ENCODE measurements at regions not wholly inside any gene's neighbourhood (a gene's known extent, or its start where the extent isn't known, plus 50 kb on each side); places are given as distances from the start of the nearest gene placed in this dataset.

GRCh38 chr7:148489678-148490077 lies 100.9 kb upstream of the C7orf33 start:
- DNase-seq = no peak
- CTCF ChIA-PET = no interaction called here
- Histone ChIP-seq H3K27ac (ENCODE audit: low read depth in 1 of 2, low read length in 2 of 2) (no peak overlapping the region), H3K4me1 (ENCODE audit: insufficient read depth, low read length) (no peaks in the 10 kb centered on the region), H3K27me3 (ENCODE audit: control insufficient read depth in 1 of 2, insufficient read depth in 2 of 2, low read length in 2 of 2) (peaks cover 7 to 12% of the 10 kb centered on the region in 2 experiments), H3K9me3 (ENCODE audit: control insufficient read depth in 1 of 2, insufficient read depth in 1 of 2, low read length in 2 of 2) (peaks cover 0 to 4% of the 10 kb centered on the region in 2 experiments), H3K4me3 (ENCODE audit: low read length) (no peak overlapping the region), H3K36me3 (ENCODE audit: insufficient read depth, low read length) (no peaks in the 10 kb centered on the region)
- peaks cover 48% of the 10 kb centered on the region for H3K27me3 Mint-ChIP-seq
- no peak for TF ChIP-seq CTCF (IDR thresholded peaks at IDR 0.05)
- H3K27ac Mint-ChIP-seq = no peak overlapping the region
- POLR2A ChIA-PET = no interaction called here
- H3K9me3 Mint-ChIP-seq = peaks cover 15% of the 10 kb centered on the region
- H3K36me3 Mint-ChIP-seq (ENCODE audit: low read depth) = no peaks in the 10 kb centered on the region
- intact Hi-C loops (cut with DNase I, micrococcal nuclease) = no loop called here
- no peak overlapping the region for H3K4me3 Mint-ChIP-seq
- no peaks in the 10 kb centered on the region for H3K4me1 Mint-ChIP-seq (ENCODE audit: low read depth)
- no peak for ATAC-seq (ENCODE audit: poor library complexity)

GRCh38 chr7:148492157-148492860 lies 98.3 kb upstream of the C7orf33 start:
- ATAC-seq (ENCODE audit: poor library complexity) (no peak), DNase-seq (no peak)
- no peak for TF ChIP-seq CTCF (IDR thresholded peaks at IDR 0.05)
- peaks cover 0 to 4% of the 10 kb centered on the region in 2 experiments for H3K9me3 ChIP-seq (ENCODE audit: control insufficient read depth in 1 of 2, insufficient read depth in 1 of 2, low read length in 2 of 2)
- CTCF ChIA-PET = no interaction called here
- Mint-ChIP-seq H3K27ac (no peak overlapping the region), H3K4me1 (ENCODE audit: low read depth) (no peaks in the 10 kb centered on the region), H3K36me3 (ENCODE audit: low read depth) (no peaks in the 10 kb centered on the region), H3K4me3 (no peak overlapping the region), H3K9me3 (peaks cover 15% of the 10 kb centered on the region), H3K27me3 (peaks cover 43% of the 10 kb centered on the region)
- no peak overlapping the region for H3K27ac ChIP-seq (ENCODE audit: low read depth in 1 of 2, low read length in 2 of 2)
- intact Hi-C loops (cut with DNase I, micrococcal nuclease) = no loop called here
- no peak overlapping the region for H3K4me3 ChIP-seq (ENCODE audit: low read length)
- POLR2A ChIA-PET = interaction anchor here (0.6 kb wide), 1 partner anchor 17 kb away, joined by 3 read pairs; no protein-coding TSS in a partner anchor
- H3K27me3 ChIP-seq (ENCODE audit: control insufficient read depth in 1 of 2, insufficient read depth in 2 of 2, low read length in 2 of 2) = peaks cover 7 to 12% of the 10 kb centered on the region in 2 experiments
- H3K36me3 ChIP-seq (ENCODE audit: insufficient read depth, low read length) = no peaks in the 10 kb centered on the region
- no peaks in the 10 kb centered on the region for H3K4me1 ChIP-seq (ENCODE audit: insufficient read depth, low read length)

GRCh38 chr7:148495605-148496004 lies 95.0 kb upstream of the C7orf33 start:
- no peak for ATAC-seq (ENCODE audit: poor library complexity)
- intact Hi-C loops (cut with DNase I, micrococcal nuclease) = no loop called here
- Mint-ChIP-seq H3K27ac (no peak overlapping the region), H3K9me3 (peaks cover 15% of the 10 kb centered on the region), H3K27me3 (peaks cover 31% of the 10 kb centered on the region), H3K4me1 (ENCODE audit: low read depth) (no peaks in the 10 kb centered on the region), H3K36me3 (ENCODE audit: low read depth) (no peaks in the 10 kb centered on the region), H3K4me3 (no peak overlapping the region)
- Histone ChIP-seq H3K27ac (ENCODE audit: low read depth in 1 of 2, low read length in 2 of 2) (no peak overlapping the region), H3K27me3 (ENCODE audit: control insufficient read depth in 1 of 2, insufficient read depth in 2 of 2, low read length in 2 of 2) (peaks cover 7 to 12% of the 10 kb centered on the region in 2 experiments), H3K9me3 (ENCODE audit: control insufficient read depth in 1 of 2, insufficient read depth in 1 of 2, low read length in 2 of 2) (peaks cover 0 to 4% of the 10 kb centered on the region in 2 experiments), H3K36me3 (ENCODE audit: insufficient read depth, low read length) (no peaks in the 10 kb centered on the region), H3K4me1 (ENCODE audit: insufficient read depth, low read length) (no peaks in the 10 kb centered on the region), H3K4me3 (ENCODE audit: low read length) (no peak overlapping the region)
- POLR2A ChIA-PET = no interaction called here
- TF ChIP-seq CTCF (IDR thresholded peaks at IDR 0.05) = no peak
- CTCF ChIA-PET = no interaction called here
- DNase-seq = no peak
